ENCODE measurements at regions not wholly inside any gene's neighbourhood (a gene's known extent, or its start where the extent isn't known, plus 50 kb on each side); places are given as distances from the start of the nearest gene placed in this dataset.

GRCh38 chr3:182470187-182470586, 323.1 kb upstream of the ATP11B start:
- TF ChIP-seq POLR2A (IDR thresholded peaks at IDR 0.05; ENCODE audit: low read depth, low read length) (no peak), TAF1 (IDR thresholded peaks at IDR 0.05; ENCODE audit: low read depth, low read length) (no peak), POLR2AphosphoS5 (IDR thresholded peaks at IDR 0.05; ENCODE audit: low read depth, low read length) (no peak), SPI1 (IDR thresholded peaks at IDR 0.05; ENCODE audit: low read depth, low read length) (no peak), POU2F2 (IDR thresholded peaks at IDR 0.05; ENCODE audit: low read depth, low read length) (no peak)
